ENCODE measurements at regions not wholly inside any gene's neighbourhood (a gene's known extent, or its start where the extent isn't known, plus 50 kb on each side); places are given as distances from the start of the nearest gene placed in this dataset.

GRCh38 chr12:115371711-115372110 lies 687.7 kb upstream of the TBX3 start:
- TF ChIP-seq, protein P1, sequence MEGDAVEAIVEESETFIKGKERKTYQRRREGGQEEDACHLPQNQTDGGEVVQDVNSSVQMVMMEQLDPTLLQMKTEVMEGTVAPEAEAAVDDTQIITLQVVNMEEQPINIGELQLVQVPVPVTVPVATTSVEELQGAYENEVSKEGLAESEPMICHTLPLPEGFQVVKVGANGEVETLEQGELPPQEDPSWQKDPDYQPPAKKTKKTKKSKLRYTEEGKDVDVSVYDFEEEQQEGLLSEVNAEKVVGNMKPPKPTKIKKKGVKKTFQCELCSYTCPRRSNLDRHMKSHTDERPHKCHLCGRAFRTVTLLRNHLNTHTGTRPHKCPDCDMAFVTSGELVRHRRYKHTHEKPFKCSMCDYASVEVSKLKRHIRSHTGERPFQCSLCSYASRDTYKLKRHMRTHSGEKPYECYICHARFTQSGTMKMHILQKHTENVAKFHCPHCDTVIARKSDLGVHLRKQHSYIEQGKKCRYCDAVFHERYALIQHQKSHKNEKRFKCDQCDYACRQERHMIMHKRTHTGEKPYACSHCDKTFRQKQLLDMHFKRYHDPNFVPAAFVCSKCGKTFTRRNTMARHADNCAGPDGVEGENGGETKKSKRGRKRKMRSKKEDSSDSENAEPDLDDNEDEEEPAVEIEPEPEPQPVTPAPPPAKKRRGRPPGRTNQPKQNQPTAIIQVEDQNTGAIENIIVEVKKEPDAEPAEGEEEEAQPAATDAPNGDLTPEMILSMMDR (IDR thresholded peaks at IDR 0.05) = no peak
- no peak for TF ChIP-seq POLR2A (IDR thresholded peaks at IDR 0.05)
